Cardiac septum (tissue), 1 donor: ENCODE measurements at regions not wholly inside any gene's neighbourhood (a gene's known extent, or its start where the extent isn't known, plus 50 kb on each side); places are given as distances from the start of the nearest gene placed in this dataset.
"Not testable (repeated sequence)": the region's sequence is repeated elsewhere in the genome, so short reads cannot be mapped to it uniquely, and the experiment has no call there.

Experiments used
- DNase-seq: peaks from one replicate; pipeline ENCODE4 v3.0.0-alpha.2; 2020; ENCODE audit warnings: low spot score
- intact Hi-C: fragments of 100-400 bp; cut with DNase I; formaldehyde crosslinking; loops from one replicate; pipeline ENCODE4 v1.14.0; 2022
- donor health status: DM: no; HTN: no; CAD: no.

- no peak for DNase-seq
- intact Hi-C loops, result no loop called here
These were observed 826.4 kb downstream of the CDH11 start for GRCh38 chr16:64295466-64295865.

DNA sequence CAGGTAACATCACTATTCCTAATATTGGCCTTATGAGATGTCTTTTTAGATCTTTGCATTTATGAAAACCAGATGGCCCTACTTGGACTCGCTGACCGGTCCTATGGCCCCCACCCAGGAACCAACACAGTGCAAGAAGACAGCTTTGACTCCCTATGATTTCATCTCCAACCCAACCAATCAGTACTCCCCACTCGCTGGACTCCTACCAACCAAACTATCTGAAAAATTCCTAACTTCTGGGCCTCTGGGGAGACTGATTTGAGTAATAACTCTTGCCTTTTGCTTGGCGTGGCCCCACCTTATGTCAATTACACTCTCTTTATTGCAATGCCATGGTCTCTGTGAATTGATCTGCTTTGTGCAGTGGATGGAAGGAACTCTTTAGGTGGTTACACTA lies 828.9 kb downstream of the CDH11 start:
- DNase-seq, result no peak
- intact Hi-C loops, result no loop called here

- intact Hi-C loops, result no loop called here
These were observed 829.7 kb downstream of the CDH11 start for GRCh38 chr16:64292161-64292560.

DNA sequence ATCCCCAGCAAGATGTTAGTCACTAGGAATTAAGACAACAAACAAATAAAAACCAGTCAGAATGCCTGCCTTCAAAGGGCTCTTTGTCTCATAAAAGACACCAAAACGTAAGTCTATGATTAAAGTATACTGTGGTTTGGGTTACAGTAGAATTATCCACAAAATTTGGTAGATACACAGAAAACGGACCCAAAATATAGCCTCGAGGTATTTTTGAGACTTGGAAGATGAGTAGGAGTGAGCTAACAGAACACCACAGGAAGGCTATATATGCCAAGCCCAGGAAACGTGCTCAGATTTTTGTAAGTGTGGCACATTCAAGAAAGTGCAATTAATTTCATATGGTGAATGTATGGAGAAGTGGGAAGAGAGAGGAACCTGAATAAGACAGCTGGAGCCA lies 831.4 kb downstream of the CDH11 start:
- no peak for DNase-seq
- intact Hi-C loops, result no loop called here

More at GRCh38 chr16:64292161-64292560, 829.7 kb downstream of the CDH11 start:
- no peak for DNase-seq

DNA sequence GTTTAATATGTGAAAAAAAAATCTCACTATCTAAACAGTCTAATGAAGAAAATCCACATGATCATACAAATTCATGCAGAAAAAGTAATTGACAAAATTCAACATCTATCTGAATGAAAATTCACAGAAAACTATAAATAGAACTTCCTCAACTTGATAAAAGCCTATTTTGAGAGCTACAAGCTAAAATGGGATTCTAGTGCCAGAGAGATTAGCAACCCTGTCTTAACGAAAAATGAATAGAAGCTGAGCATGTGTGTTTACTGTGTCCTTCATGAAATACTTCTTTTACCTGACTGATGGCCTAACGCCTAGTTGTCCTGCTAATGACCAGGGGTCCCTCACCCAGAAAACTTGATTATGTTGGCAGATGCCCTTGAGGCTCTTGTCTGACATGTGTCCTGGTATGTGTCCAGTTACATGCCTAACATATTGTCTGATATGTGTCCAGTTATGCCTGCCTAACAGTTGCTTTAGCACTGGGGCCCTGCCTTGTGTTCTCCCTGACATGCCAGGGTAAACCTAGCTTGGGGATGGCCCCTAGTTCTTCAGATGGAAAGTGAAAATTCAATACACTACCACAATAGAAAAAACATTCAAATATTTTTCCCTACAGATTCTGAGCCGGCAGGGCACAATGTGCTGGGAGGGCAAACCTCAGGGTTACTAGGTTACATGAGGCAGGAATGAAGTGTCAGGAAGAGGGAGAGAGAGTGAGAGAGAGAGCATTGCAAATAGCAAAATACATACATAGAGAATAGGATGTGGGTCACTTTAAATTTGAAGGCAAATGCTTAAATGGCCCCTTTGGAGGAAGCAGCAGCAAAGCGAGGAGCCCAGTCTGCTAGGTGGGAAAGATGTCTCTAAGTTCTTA lies 834.0 kb downstream of the CDH11 start:
- no peak for DNase-seq
- intact Hi-C loops, result loop anchor here (5.0 kb wide), 1 partner anchor 36 kb away; no protein-coding TSS in a partner anchor

GRCh38 chr16:64282181-64282580 lies 839.7 kb downstream of the CDH11 start:
- DNase-seq, result no peak
- intact Hi-C loops, result no loop called here

GRCh38 chr16:64280317-64280716 lies 841.5 kb downstream of the CDH11 start:
- intact Hi-C loops, result no loop called here
- DNase-seq, result no peak

- no peak for DNase-seq
These were observed 843.7 kb downstream of the CDH11 start for GRCh38 chr16:64278196-64278595.

GRCh38 chr16:64276646-64277045 lies 845.2 kb downstream of the CDH11 start:
- intact Hi-C loops, result no loop called here
- no peak for DNase-seq

More at GRCh38 chr16:64278196-64278595, 843.7 kb downstream of the CDH11 start:
- intact Hi-C loops, result no loop called here

GRCh38 chr16:64272028-64272427 lies 849.8 kb downstream of the CDH11 start:
- intact Hi-C loops, result no loop called here
- DNase-seq, result no peak

GRCh38 chr16:64269756-64270155 lies 852.1 kb downstream of the CDH11 start:
- intact Hi-C loops, result no loop called here
- DNase-seq, result no peak

GRCh38 chr16:64265756-64266155 lies 856.1 kb downstream of the CDH11 start:
- DNase-seq, result no peak
- intact Hi-C loops, result no loop called here

DNA sequence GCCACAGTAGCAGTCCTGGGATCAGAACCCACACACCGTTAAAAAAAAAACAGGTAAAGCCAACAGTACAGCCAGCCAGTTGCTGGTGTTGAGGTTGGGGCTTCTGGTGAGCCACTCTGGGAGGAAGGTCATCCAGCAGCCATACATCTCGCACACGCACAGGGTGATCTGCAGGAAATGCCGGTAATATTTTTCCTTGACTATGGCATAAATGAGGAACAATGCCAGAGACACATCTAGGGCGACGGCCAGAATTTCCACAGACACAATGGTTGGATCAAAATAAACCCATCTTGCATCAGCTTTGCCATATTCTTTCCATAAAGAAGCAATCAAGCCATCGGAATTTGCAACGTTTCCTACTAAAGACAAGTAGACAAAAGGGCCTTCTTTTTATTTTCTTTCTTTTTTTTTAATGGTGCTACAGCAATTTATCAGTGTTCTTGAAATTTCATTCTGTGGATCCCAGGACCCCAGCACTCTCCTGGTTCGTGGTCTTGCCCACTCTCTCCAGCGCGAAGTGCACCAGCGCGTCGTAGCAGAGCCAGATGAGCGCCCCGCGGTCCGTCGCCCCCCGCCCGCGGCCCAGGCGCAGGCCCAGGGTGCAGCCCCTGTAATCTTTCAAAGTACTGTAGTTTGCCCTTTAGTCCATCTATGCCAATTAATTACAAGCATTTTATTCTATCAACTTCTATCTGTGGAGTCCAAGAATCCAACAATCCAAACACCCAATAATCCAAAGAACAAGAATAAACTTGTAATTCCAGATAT lies 861.0 kb downstream of the CDH11 start:
- intact Hi-C loops, DNase-seq: not testable (repeated sequence)

DNA sequence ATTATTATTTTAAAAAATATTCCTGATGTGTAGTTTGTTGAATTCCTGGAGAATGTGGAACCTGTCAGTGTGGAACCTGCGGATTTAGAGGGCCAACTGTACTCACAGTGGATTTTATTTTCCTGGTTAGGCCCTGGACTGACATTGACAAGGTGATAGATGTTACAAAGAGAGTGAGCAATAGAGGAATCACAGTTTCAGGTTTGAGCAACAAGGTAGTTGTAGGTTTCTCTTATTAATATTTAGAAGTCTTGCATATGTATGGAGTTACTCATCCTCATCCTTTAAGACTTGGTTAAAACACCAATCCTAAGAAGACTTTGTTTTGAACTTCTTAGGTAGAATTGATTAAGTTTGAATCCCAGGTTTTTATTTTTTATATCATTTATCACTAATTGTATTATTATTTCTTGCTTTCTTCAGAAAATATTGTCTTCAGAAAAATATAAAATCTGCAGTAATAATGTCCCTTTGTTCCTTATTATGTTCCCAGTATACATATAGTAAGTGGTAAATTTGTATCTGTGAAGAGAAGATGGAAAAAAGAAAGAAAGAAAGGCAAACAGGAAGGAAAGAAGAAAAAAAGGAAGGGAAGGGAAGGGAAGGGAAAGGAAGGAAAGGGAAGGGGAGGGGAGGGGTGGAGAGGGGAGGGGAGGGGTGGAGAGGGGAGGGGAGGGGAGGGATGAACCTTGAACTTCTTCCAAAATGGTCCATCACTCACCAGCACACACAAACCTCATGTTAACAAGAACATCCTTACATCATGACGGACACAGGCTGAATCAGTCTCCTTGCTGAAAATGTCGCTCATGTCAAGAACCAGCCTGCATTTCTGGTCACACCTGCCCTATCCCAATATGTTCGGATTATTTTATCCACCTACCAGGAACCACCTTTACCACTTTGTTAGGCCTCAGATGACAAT lies 867.2 kb downstream of the CDH11 start:
- intact Hi-C loops, result loop anchor here (5.0 to 10.0 kb wide), 2 partner anchors 33 to 180 kb away; no protein-coding TSS in a partner anchor
- no peak for DNase-seq

- DNase-seq, result no peak
- intact Hi-C loops, result loop anchor here (5.0 to 10.0 kb wide), 2 partner anchors 34 to 181 kb away; no protein-coding TSS in a partner anchor
These were observed 868.3 kb downstream of the CDH11 start for GRCh38 chr16:64253525-64253924.

GRCh38 chr16:64253096-64253495 lies 868.8 kb downstream of the CDH11 start:
- intact Hi-C loops, result loop anchor here (5.0 to 10.0 kb wide), 2 partner anchors 34 to 182 kb away; no protein-coding TSS in a partner anchor
- DNase-seq, result no peak

DNA sequence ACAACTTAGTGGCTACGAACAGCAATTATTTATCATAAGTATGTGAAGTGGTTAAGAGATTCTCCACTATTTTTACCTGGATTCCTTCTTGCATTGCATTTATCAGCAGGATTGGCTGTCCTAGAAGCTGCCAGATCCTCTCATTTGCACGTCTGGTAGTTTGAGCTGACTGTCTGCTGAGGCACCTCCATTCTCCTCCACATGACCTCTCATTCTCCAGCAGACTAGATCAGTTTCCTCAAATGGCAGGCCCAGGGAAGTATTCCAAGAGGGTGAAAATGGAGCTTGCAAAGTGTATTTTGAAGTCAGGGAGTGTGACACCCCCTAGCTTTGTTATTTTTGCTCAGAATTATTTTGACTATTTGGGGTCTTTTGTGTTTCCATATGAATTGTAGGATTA lies 870.1 kb downstream of the CDH11 start:
- intact Hi-C loops, result loop anchor here (5.0 to 10.0 kb wide), 2 partner anchors 36 to 183 kb away; no protein-coding TSS in a partner anchor
- no peak for DNase-seq

DNA sequence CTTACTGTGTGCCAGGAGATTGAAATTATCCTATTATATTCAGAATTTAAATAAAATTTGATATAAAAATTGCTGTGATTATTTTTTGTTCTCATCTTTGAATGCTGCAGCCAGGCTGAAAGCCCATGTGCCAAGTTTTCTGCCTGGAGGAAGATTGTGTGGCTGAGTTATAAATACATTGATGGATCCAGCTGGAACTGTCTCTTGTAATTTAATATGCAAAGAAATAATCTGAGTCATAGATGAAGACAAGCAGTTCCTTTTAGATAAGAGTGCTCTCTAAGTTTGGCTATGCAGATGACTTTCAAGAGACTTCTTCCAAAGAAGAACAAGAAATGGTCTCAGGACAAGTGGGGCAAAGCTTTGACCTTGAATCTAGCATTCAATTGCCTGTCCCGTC lies 871.0 kb downstream of the CDH11 start:
- intact Hi-C loops, result loop anchor here (5.0 to 10.0 kb wide), 2 partner anchors 36 to 184 kb away; no protein-coding TSS in a partner anchor
- no peak for DNase-seq

- no peak for DNase-seq
- intact Hi-C loops, result no loop called here
These were observed 879.4 kb downstream of the CDH11 start for GRCh38 chr16:64242492-64242891.
